HG02870 (cell line): ENCODE measurements at regions not wholly inside any gene's neighbourhood (a gene's known extent, or its start where the extent isn't known, plus 50 kb on each side); places are given as distances from the start of the nearest gene placed in this dataset.
"Not testable (repeated sequence)": the region's sequence is repeated elsewhere in the genome, so short reads cannot be mapped to it uniquely, and the experiment has no call there.

Source experiments
- ATAC-seq: cut with Tn5 transposase; IDR thresholded peaks from one replicate; pipeline ENCODE4 v1.9.1; 2021; ENCODE audit warnings: mild to moderate bottlenecking, moderate library complexity; ENCODE audit not compliant: unreplicated experiment

GRCh38 chr2:144131042-144131441, 388.9 kb downstream of the ZEB2 start:
- no peak for ATAC-seq

- no peak for ATAC-seq
Measured at GRCh38 chr2:144130551-144130950, 389.4 kb downstream of the ZEB2 start.

- ATAC-seq: no peak
Measured at GRCh38 chr2:144128130-144128746, 391.7 kb downstream of the ZEB2 start.

GRCh38 chr2:144127693-144128092, 392.2 kb downstream of the ZEB2 start:
- ATAC-seq: no peak

- no peak for ATAC-seq
Measured at GRCh38 chr2:144126302-144126701, 393.6 kb downstream of the ZEB2 start.

- no peak for ATAC-seq
Measured at GRCh38 chr2:144125751-144126150, 394.2 kb downstream of the ZEB2 start.

GRCh38 chr2:144124882-144125281, 395.0 kb downstream of the ZEB2 start:
- no peak for ATAC-seq

- ATAC-seq: no peak
Measured at GRCh38 chr2:144120487-144120886, 399.4 kb downstream of the ZEB2 start.

GRCh38 chr2:144117086-144117485, 402.8 kb downstream of the ZEB2 start:
- no peak for ATAC-seq

GRCh38 chr2:144115739-144116291, 404.1 kb downstream of the ZEB2 start:
- ATAC-seq: no peak

- ATAC-seq: no peak
Measured at GRCh38 chr2:144114760-144115159, 405.2 kb downstream of the ZEB2 start.

- no peak for ATAC-seq
Measured at GRCh38 chr2:144111437-144111836, 408.5 kb downstream of the ZEB2 start.

- not testable (repeated sequence) for ATAC-seq
Measured at GRCh38 chr2:144106104-144106503, 413.8 kb downstream of the ZEB2 start.

GRCh38 chr2:144102386-144102785, 417.5 kb downstream of the ZEB2 start:
- no peak for ATAC-seq

- peak; percentile 69 for ATAC-seq
Measured at GRCh38 chr2:144099780-144100377, 420.0 kb downstream of the ZEB2 start.

GRCh38 chr2:144099340-144099739, 420.6 kb downstream of the ZEB2 start:
- no peak for ATAC-seq

- peak; percentile 43 for ATAC-seq
Measured at GRCh38 chr2:144097440-144098225, 422.3 kb downstream of the ZEB2 start.

- no peak for ATAC-seq
Measured at GRCh38 chr2:144096531-144096930, 423.4 kb downstream of the ZEB2 start.

GRCh38 chr2:144094408-144095151, 425.3 kb downstream of the ZEB2 start:
- no peak for ATAC-seq

GRCh38 chr2:144091622-144092021, 428.3 kb downstream of the ZEB2 start:
- no peak for ATAC-seq

GRCh38 chr2:144088863-144089262, 431.1 kb downstream of the ZEB2 start:
- ATAC-seq: no peak
